Epithelial cell of proximal tubule (primary cell): ENCODE measurements at regions not wholly inside any gene's neighbourhood (a gene's known extent, or its start where the extent isn't known, plus 50 kb on each side); places are given as distances from the start of the nearest gene placed in this dataset.

Experiments
- DNase-seq: peaks from one replicate; pipeline ENCODE4 v3.0.0-alpha.2; 2011; ENCODE audit warnings: low read depth
- H3K4me3 ChIP-seq: 2 replicates; pipeline ENCODE4 v1.5.1; 2011; ENCODE audit warnings: low read depth, mild to moderate bottlenecking, low read length
- TF ChIP-seq, protein P1 (sequence below): conservative IDR thresholded peaks from 2 replicates; pipeline ENCODE4 v1.5.1; 2012; ENCODE audit warnings: low read depth, mild to moderate bottlenecking, low read length

DNA sequence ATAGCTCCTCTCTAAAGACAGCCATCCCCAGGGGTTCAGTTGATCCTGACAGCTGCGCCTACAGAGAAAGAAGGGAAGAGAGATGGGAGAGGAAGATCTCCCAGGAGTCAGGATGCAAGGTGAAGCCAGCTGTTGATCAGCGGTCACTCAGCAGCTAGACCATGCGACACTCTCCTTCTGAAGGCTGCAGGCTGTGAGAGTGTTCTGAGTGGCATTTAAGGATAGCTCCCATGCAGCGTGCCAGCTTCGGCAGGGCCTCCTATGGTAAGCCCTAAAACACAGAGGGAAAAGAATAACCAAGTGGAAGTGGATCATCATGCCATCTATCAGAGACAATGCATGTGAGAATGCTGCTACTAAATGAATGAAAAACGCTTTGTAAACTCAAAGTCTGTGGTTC, 197.9 kb upstream of the NUDT4 start:
- no peak overlapping the region for H3K4me3 ChIP-seq
- DNase-seq, result no peak
- TF ChIP-seq, protein P1, sequence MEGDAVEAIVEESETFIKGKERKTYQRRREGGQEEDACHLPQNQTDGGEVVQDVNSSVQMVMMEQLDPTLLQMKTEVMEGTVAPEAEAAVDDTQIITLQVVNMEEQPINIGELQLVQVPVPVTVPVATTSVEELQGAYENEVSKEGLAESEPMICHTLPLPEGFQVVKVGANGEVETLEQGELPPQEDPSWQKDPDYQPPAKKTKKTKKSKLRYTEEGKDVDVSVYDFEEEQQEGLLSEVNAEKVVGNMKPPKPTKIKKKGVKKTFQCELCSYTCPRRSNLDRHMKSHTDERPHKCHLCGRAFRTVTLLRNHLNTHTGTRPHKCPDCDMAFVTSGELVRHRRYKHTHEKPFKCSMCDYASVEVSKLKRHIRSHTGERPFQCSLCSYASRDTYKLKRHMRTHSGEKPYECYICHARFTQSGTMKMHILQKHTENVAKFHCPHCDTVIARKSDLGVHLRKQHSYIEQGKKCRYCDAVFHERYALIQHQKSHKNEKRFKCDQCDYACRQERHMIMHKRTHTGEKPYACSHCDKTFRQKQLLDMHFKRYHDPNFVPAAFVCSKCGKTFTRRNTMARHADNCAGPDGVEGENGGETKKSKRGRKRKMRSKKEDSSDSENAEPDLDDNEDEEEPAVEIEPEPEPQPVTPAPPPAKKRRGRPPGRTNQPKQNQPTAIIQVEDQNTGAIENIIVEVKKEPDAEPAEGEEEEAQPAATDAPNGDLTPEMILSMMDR, result no peak

DNA sequence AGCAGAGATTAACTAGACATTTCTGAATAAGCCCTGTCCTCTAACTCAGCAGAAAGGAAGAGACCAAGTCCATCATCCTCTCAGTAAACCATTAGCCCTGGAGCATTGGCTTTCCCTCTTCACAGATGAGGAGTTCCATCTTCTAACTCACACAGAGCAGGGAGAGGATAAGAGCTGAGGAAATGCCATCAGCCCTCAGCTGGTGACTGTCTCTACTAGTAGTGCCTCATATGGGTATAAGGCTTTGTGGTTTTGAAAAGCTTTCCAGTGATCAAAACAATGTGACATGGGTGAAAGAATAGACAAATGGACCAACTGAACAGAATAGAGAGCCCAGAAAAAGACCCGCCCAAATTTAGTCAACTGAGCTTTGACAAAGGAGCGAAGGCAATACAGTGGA, 197.2 kb upstream of the NUDT4 start:
- TF ChIP-seq, protein P1, result no peak
- no peak overlapping the region for H3K4me3 ChIP-seq
- no peak for DNase-seq

DNA sequence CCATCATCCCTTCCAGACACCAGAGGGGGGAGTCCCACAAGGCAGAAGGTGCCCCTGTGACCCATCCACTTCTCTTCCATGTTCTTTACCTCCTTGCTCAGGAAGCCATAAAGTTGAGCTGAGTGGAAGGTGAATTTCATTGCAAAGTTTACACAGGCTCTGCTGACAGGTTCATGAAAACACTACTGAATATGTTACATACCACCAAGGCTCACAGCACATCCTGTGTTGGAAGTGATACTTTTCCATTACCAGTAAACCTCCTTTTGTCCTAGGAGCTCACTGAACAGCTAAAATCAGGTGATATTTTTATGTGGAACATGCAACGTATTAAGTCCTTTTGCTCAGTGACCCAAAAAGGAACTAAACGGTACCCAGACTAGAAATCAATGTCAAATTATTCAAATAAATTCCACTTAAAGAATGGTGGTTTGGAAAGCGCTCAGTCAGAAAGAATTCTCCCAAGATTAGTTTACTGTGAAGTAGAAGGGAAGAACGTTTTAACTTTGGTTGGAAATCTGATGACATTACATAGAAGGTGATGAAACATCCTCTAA, 196.2 kb upstream of the NUDT4 start:
- no peak for DNase-seq
- H3K4me3 ChIP-seq, result no peak overlapping the region
- TF ChIP-seq, protein P1, result no peak

DNA sequence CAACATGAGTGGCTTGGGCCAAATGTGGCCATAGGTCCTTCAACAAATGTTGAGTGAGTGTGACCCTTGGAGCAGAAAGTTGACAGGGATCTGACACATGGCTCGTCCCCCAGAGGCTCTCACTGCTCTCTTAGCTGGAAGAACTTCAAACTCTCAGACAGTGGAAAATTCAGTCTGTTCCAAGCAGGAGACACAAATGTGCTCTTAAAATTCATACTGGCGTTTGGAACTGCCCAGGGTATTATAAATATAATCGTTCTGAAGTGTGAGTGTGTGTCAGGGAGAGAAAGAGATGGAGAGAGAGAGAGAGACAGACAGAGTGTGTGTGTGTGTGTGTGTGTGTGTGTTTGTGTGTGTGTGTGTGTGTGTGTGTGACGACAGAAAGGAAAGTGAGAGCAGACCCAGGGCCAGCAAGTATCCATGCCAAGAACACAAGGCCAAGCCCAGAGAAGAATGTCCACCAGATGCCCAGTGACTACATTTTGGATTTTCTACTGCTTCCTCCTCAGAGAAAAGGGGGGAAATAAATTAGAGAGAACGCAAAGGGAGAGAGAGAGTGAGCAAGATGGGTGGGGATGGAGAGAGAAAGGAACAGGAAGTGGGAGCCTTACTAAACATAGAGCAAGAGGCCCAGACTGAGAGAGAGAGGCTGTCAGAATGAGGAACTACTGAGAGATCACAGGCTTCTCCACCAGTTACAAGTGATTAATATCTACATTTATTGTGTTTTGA, 193.6 kb upstream of the NUDT4 start:
- H3K4me3 ChIP-seq, result no peak overlapping the region
- no peak for DNase-seq
- TF ChIP-seq, protein P1, result no peak

DNA sequence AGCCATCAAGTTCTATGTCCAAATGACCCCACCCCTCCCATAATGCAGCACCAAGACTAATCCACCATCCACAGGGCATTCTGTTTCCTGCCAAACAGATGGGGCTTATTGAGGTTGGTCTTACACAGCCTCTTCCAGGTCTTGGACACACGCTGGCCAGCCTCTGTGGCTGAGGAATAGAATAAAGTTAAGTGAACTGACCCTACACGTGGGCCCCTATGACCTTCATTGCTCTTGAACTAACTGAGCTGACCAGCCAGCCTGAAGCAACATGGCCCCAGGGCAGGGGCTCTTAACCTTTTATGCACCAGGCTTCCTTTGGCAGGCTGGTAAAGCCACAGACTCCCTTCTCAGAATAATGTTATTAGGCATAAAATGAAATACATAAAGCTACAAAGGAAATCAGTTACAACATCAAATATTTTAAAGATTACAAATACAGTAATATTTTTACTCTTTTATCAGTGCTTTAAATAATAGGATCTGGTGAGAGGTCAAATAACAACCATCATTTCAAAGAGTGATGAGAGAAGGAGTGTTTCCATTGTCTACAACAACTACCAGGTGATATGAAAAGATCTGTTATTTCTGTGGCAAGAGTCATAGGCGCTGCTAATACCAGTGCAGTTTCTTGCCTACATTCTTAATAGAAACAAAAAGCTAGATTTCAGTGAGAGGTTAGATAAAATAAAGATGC, 192.9 kb upstream of the NUDT4 start:
- no peak overlapping the region for H3K4me3 ChIP-seq
- DNase-seq, result no peak
- TF ChIP-seq, protein P1, result no peak

DNA sequence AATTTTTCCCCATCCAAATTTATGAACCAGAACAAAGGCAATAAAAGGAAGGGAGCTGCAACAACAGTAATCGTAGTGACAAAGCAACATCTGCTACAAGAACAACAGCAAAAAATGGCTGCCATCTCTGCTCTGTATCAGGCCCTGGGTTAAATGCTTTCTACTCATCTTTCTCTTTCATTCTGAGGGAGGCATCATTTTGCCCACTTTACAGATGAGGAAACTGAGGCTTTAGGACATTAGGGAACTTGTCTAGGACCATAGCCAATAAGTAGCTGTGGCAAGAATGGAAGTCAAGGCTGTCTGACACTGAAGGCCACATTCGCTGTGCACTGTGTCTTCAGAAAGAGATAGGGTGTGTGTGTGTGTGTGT, 192.4 kb upstream of the NUDT4 start:
- no peak overlapping the region for H3K4me3 ChIP-seq
- TF ChIP-seq, protein P1, result no peak
- no peak for DNase-seq
